ENCODE measurements at regions not wholly inside any gene's neighbourhood (a gene's known extent, or its start where the extent isn't known, plus 50 kb on each side); places are given as distances from the start of the nearest gene placed in this dataset.
"Not testable (repeated sequence)": the region's sequence is repeated elsewhere in the genome, so short reads cannot be mapped to it uniquely, and the experiment has no call there.

GRCh38 chr2:89537862-89538261 lies 846.4 kb downstream of the RPIA start:
- DNase-seq (ENCODE audit: low spot score) = not testable (repeated sequence)

- not testable (repeated sequence) for DNase-seq (ENCODE audit: low spot score)
Observed at GRCh38 chr2:89544110-89544509, 852.6 kb downstream of the RPIA start.

GRCh38 chr2:89579154-89579553 lies 887.7 kb downstream of the RPIA start:
- DNase-seq (ENCODE audit: low spot score) = not testable (repeated sequence)

GRCh38 chr2:89582816-89583215 lies 891.3 kb downstream of the RPIA start:
- DNase-seq (ENCODE audit: low spot score) = not testable (repeated sequence)

GRCh38 chr2:89584046-89584445 lies 892.6 kb downstream of the RPIA start:
- not testable (repeated sequence) for DNase-seq (ENCODE audit: low spot score)

- DNase-seq (ENCODE audit: low spot score) = not testable (repeated sequence)
Observed at GRCh38 chr2:89584868-89585557, 893.5 kb downstream of the RPIA start.

- DNase-seq (ENCODE audit: low spot score) = peak; percentile 63
Observed at GRCh38 chr2:89585558-89585920, 894.1 kb downstream of the RPIA start.

GRCh38 chr2:89599843-89600242 lies 908.4 kb downstream of the RPIA start:
- not testable (repeated sequence) for DNase-seq (ENCODE audit: low spot score)

GRCh38 chr2:89606514-89606913 lies 915.0 kb downstream of the RPIA start:
- not testable (repeated sequence) for DNase-seq (ENCODE audit: low spot score)

GRCh38 chr2:89610207-89610926 lies 918.9 kb downstream of the RPIA start:
- DNase-seq (ENCODE audit: low spot score) = not testable (repeated sequence)

- DNase-seq (ENCODE audit: low spot score) = not testable (repeated sequence)
Observed at GRCh38 chr2:89610927-89611515, 919.5 kb downstream of the RPIA start.

GRCh38 chr2:89611710-89612109 lies 920.2 kb downstream of the RPIA start:
- not testable (repeated sequence) for DNase-seq (ENCODE audit: low spot score)

GRCh38 chr2:89649268-89649667 lies 957.8 kb downstream of the RPIA start:
- not testable (repeated sequence) for DNase-seq (ENCODE audit: low spot score)

- DNase-seq (ENCODE audit: low spot score) = not testable (repeated sequence)
Observed at GRCh38 chr2:89679254-89679653, 987.8 kb downstream of the RPIA start.
